IPS DF 4.7 (cell line): ENCODE measurements at regions not wholly inside any gene's neighbourhood (a gene's known extent, or its start where the extent isn't known, plus 50 kb on each side); places are given as distances from the start of the nearest gene placed in this dataset.
"Not testable (repeated sequence)": the region's sequence is repeated elsewhere in the genome, so short reads cannot be mapped to it uniquely, and the experiment has no call there.

Experiments
- DNase-seq: peaks from one replicate; pipeline ENCODE4 v3.0.0-alpha.2; 2013; ENCODE audit warnings: low spot score; ENCODE audit errors: extremely low read depth

- not testable (repeated sequence) for DNase-seq
These were observed 51.7 kb downstream of the PPIAL4C start for GRCh38 chr1:149635290-149635899.

GRCh38 chr1:149636286-149637122, 52.9 kb downstream of the PPIAL4C start:
- DNase-seq = peak; percentile 74

GRCh38 chr1:149638481-149638880, 54.8 kb downstream of the PPIAL4C start:
- DNase-seq = not testable (repeated sequence)

GRCh38 chr1:149638901-149639658, 55.4 kb downstream of the PPIAL4C start:
- DNase-seq = not testable (repeated sequence)

DNA sequence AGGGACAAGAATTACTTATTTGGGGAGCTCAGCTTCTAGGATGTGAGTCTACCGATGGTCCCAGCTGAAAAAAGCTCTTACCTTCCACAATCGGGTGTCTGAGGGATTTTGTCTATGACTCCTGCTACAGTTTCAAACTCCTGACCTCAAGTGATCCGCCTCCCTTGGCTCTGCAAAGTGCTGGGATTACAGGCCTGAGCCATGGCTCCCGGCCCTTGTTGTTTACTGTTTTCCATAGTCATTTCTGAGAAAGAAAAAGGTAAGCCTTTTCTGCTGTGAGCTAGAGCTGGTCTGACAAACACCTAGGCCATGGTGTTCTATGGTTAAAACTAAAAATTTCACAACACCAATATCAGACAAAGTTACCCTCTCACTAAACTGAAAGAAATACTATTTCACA, 57.5 kb downstream of the PPIAL4C start:
- DNase-seq = not testable (repeated sequence)

DNA sequence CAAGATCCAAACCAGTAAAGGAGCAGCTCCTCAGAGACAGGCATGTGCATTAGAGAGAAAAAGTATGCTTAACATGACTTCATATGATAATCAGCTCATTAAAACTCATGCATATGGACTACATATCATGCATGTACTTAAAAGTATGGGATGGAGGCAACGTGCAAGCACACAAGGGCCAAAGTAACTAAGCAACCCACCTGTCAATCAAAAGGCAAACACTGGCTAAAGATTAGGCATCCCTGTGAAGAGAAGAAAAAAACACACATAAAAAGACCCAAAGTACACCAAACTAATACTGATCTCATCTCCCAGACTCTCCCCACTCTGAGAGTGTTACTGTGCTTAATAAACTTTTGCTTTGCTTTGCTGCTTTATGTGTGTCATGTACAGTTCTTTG, 61.2 kb downstream of the PPIAL4C start:
- not testable (repeated sequence) for DNase-seq

GRCh38 chr1:149646360-149647017, 62.8 kb downstream of the PPIAL4C start:
- DNase-seq = not testable (repeated sequence)

GRCh38 chr1:149647018-149647373, 63.3 kb downstream of the PPIAL4C start:
- DNase-seq = not testable (repeated sequence)

GRCh38 chr1:149657750-149658149, 74.1 kb downstream of the PPIAL4C start:
- DNase-seq = not testable (repeated sequence)

GRCh38 chr1:149658175-149658574, 74.5 kb downstream of the PPIAL4C start:
- not testable (repeated sequence) for DNase-seq

DNA sequence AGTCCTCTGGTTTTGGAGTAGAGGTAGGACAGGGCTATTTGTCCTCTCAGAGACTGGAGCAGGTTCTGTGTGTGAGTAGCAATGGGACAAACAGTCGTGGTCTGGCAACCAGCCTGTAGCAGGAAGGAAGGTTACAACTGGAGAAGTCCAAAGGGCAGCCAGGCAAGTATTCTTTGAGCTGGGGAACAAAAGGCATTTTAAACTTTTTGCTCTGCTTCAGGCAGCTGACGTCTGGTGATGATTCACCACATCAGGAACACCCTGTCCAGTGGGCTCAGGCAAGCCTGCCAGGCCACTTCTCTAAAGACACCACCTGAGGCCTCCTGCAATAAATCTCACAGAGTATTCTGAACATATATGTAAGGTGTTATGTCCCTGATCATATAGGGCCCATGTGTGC, 81.0 kb downstream of the PPIAL4C start:
- not testable (repeated sequence) for DNase-seq

GRCh38 chr1:149665033-149665432, 81.4 kb downstream of the PPIAL4C start:
- DNase-seq = not testable (repeated sequence)

GRCh38 chr1:149665528-149665927, 81.9 kb downstream of the PPIAL4C start:
- not testable (repeated sequence) for DNase-seq

GRCh38 chr1:149673231-149673909, 89.7 kb downstream of the PPIAL4C start:
- not testable (repeated sequence) for DNase-seq

GRCh38 chr1:149674921-149675320, 91.3 kb downstream of the PPIAL4C start:
- DNase-seq = not testable (repeated sequence)

DNA sequence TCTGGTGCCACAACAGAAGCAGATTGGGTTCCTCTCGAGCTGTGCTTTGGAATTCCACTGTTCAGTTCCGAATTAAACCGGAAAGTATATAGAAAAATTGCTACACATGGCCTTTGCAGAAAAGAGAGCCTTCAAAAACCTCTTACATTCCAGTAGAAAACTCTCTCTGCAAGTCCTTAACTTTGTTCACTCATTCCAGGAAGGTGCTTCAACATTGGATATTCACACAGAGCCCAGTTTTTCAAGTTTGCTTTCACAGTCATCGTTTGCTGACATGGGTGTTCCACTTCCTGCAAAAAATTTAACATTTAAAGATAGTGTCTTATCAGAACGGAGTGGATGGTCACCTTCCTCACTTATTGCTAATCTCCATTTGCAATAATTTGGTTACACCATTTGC, 93.7 kb downstream of the PPIAL4C start:
- DNase-seq = not testable (repeated sequence)

- not testable (repeated sequence) for DNase-seq
These were observed 95.8 kb upstream of the FCGR1A start for GRCh38 chr1:149686593-149687238.

DNA sequence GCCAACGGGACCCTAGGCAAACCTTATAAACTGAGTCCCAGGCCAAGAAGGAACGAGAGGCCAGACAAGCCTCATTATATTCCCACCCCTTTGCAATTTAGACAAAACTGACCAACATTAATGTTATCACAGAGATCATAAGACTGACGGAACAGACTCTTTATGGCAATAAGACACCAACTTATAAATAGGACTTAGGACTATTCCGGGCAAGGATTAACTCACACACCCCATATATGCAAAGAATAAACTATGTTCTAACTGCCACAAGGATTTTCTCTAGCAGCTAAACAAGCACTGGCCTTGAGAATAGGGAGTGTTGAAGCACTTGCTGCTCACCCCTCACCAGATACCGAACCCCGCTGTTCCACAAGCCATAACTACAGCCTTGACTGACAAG, 91.1 kb upstream of the FCGR1A start:
- DNase-seq = not testable (repeated sequence)

DNA sequence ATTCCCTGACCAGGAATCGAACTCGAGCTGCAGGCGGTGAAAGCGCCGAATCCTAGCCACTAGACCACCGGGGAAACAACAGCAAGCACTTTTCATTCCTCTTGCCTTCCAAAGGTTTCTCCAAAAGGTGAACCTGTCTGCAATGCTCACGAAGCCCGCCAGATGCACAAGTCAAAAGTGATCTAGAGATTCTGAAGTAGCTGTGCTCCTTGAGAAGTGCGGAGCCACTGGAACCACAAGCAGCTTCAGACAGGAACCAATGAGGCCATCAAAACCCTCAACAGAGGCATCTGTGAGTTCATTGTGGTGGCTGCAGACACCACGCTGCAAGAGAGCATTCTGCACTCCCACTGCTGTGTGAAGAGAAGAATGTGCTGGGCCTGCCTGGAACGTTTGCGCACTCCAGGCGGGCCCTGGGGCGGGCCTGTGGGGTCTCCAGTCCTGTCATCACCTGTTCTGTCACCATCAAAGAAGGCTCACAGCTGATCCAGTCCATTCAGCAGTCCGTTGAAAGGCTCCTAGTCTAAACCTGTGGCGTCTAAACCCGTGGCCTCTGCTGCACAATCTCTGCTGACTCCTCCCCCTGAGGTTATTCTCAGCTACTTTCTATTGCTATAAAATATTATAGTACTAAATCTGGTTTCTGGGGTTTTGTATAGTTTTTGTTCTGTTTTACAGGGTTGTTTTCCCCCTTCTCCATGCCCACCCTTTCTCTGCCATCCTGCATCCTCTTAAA, 89.5 kb upstream of the FCGR1A start:
- not testable (repeated sequence) for DNase-seq

GRCh38 chr1:149695066-149695465, 87.4 kb upstream of the FCGR1A start:
- not testable (repeated sequence) for DNase-seq
